ENCODE measurements at regions not wholly inside any gene's neighbourhood (a gene's known extent, or its start where the extent isn't known, plus 50 kb on each side); places are given as distances from the start of the nearest gene placed in this dataset.

GRCh38 chr4:178480105-178480504, 1037.9 kb upstream of the AGA start:
- Mint-ChIP-seq H3K27ac (no peak overlapping the region), H3K4me3 (no peak overlapping the region), H3K9me3 (peaks cover 2% of the 10 kb centered on the region), H3K36me3 (ENCODE audit: low read depth) (no peaks in the 10 kb centered on the region), H3K4me1 (ENCODE audit: low read depth) (no peaks in the 10 kb centered on the region), H3K27me3 (no peaks in the 10 kb centered on the region)
- no peak for DNase-seq

- Mint-ChIP-seq H3K27me3 (no peaks in the 10 kb centered on the region), H3K9me3 (peaks cover 2% of the 10 kb centered on the region), H3K36me3 (ENCODE audit: low read depth) (no peaks in the 10 kb centered on the region), H3K4me3 (no peak overlapping the region), H3K27ac (no peak overlapping the region), H3K4me1 (ENCODE audit: low read depth) (no peaks in the 10 kb centered on the region)
- DNase-seq = no peak
These were observed 1038.6 kb upstream of the AGA start for GRCh38 chr4:178480881-178481280.

DNA sequence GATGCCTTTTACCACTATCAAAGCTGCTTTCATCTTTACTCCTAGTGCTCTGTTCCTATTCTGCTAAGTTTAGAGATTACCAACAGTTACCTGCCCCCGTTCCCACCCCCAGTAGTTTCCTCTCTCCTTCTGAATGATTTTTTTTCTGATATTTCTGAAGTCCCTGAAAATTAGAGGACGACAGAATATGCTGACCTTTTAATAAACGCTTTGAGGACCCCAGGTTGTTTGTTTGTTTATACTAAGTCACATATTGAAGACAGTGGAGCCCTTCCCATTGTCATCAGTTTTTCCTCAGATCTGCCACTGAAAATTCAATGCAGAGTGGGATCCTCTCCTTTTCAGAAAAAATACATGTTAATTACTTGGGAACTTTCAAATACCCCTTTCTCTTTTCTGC, 1039.3 kb upstream of the AGA start:
- Mint-ChIP-seq H3K36me3 (ENCODE audit: low read depth) (no peaks in the 10 kb centered on the region), H3K27ac (no peak overlapping the region), H3K9me3 (peaks cover under 1% of the 10 kb centered on the region), H3K4me1 (ENCODE audit: low read depth) (no peaks in the 10 kb centered on the region), H3K4me3 (no peak overlapping the region), H3K27me3 (no peaks in the 10 kb centered on the region)
- DNase-seq = no peak

- no peaks in the 10 kb centered on the region for H3K4me1 Mint-ChIP-seq (ENCODE audit: low read depth)
- H3K27ac Mint-ChIP-seq = no peak overlapping the region
- no peaks in the 10 kb centered on the region for H3K27me3 Mint-ChIP-seq
- H3K36me3 Mint-ChIP-seq (ENCODE audit: low read depth) = no peaks in the 10 kb centered on the region
- no peak for DNase-seq
- no peak overlapping the region for H3K4me3 Mint-ChIP-seq
- H3K9me3 Mint-ChIP-seq = peaks cover 8% of the 10 kb centered on the region
These were observed 1080.8 kb upstream of the AGA start for GRCh38 chr4:178523038-178523437.

DNA sequence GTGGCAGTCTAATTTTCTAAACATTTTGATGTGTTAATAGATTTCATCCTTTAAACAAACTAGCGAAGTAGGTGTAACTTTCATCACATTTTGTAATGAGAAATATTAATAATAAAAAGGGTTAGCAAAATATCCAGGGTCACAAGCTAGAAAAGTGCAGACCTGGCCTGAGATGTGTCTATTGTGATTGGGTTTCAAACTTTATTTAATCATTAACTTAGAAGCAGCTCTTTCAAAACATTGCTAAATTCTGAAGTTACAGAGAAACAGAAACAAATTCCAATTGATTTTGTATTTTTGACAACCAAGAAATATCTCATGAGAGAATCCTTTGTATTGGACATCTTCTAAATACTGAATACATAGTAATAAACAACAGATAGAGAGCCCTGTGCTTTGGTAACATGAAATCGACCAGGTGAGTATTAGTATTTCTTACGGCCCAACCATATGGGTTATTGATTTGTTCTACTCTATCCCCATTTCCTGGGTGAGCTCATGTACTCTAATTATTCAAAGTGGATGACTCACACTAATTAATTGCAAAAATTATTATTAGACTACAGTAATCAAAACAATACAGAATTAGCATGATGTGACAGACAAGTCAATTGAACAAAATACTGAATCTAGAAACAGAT, 1093.8 kb upstream of the AGA start:
- H3K27me3 Mint-ChIP-seq = no peaks in the 10 kb centered on the region
- H3K36me3 Mint-ChIP-seq (ENCODE audit: low read depth) = no peaks in the 10 kb centered on the region
- no peak overlapping the region for H3K27ac Mint-ChIP-seq
- H3K4me3 Mint-ChIP-seq = no peak overlapping the region
- no peaks in the 10 kb centered on the region for H3K4me1 Mint-ChIP-seq (ENCODE audit: low read depth)
- no peak for DNase-seq
- H3K9me3 Mint-ChIP-seq = peaks cover 6% of the 10 kb centered on the region

- no peak for DNase-seq
- Mint-ChIP-seq H3K36me3 (ENCODE audit: low read depth) (no peaks in the 10 kb centered on the region), H3K27ac (no peak overlapping the region), H3K4me3 (no peak overlapping the region), H3K27me3 (no peaks in the 10 kb centered on the region), H3K9me3 (no peaks in the 10 kb centered on the region), H3K4me1 (ENCODE audit: low read depth) (no peaks in the 10 kb centered on the region)
These were observed 1111.0 kb upstream of the AGA start for GRCh38 chr4:178553201-178553600.

- Mint-ChIP-seq H3K4me3 (no peak overlapping the region), H3K27ac (no peak overlapping the region), H3K36me3 (ENCODE audit: low read depth) (no peaks in the 10 kb centered on the region), H3K4me1 (ENCODE audit: low read depth) (no peaks in the 10 kb centered on the region), H3K27me3 (no peaks in the 10 kb centered on the region), H3K9me3 (no peaks in the 10 kb centered on the region)
- DNase-seq = no peak
These were observed 1112.1 kb upstream of the AGA start for GRCh38 chr4:178554352-178554751.

- no peaks in the 10 kb centered on the region for H3K27me3 Mint-ChIP-seq
- H3K4me1 Mint-ChIP-seq (ENCODE audit: low read depth) = no peaks in the 10 kb centered on the region
- no peak overlapping the region for H3K27ac Mint-ChIP-seq
- DNase-seq = no peak
- no peaks in the 10 kb centered on the region for H3K36me3 Mint-ChIP-seq (ENCODE audit: low read depth)
- H3K4me3 Mint-ChIP-seq = no peak overlapping the region
- no peaks in the 10 kb centered on the region for H3K9me3 Mint-ChIP-seq
These were observed 1114.6 kb upstream of the AGA start for GRCh38 chr4:178556796-178557195.

DNA sequence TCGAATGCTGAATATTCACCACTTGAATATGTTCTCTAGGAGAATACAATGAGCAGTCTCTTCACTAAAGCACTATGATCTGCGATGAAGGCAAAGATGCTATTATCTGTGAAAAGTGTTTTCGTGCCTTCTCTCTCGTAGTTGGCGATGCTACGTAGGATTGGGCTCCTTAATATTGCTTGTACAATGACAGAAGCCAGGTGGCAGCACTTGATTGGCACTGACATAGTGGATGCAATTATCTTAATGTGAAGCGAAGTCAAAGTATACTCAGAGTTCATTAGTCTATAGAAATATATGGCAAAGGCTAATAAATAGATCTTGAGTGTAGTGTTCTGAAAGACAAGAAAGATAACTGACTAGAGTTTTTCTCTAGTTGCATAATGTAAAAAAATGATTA, 1135.7 kb upstream of the AGA start:
- Mint-ChIP-seq H3K4me3 (no peak overlapping the region), H3K27me3 (no peaks in the 10 kb centered on the region), H3K9me3 (peaks cover 6% of the 10 kb centered on the region), H3K27ac (no peak overlapping the region), H3K36me3 (ENCODE audit: low read depth) (no peaks in the 10 kb centered on the region), H3K4me1 (ENCODE audit: low read depth) (no peaks in the 10 kb centered on the region)
- no peak for DNase-seq

- H3K27me3 Mint-ChIP-seq = no peaks in the 10 kb centered on the region
- no peak overlapping the region for H3K27ac Mint-ChIP-seq
- peaks cover 28% of the 10 kb centered on the region for H3K9me3 Mint-ChIP-seq
- no peaks in the 10 kb centered on the region for H3K4me1 Mint-ChIP-seq (ENCODE audit: low read depth)
- H3K36me3 Mint-ChIP-seq (ENCODE audit: low read depth) = no peaks in the 10 kb centered on the region
- H3K4me3 Mint-ChIP-seq = no peak overlapping the region
- DNase-seq = no peak
These were observed 1153.4 kb upstream of the AGA start for GRCh38 chr4:178595500-178596138.

DNA sequence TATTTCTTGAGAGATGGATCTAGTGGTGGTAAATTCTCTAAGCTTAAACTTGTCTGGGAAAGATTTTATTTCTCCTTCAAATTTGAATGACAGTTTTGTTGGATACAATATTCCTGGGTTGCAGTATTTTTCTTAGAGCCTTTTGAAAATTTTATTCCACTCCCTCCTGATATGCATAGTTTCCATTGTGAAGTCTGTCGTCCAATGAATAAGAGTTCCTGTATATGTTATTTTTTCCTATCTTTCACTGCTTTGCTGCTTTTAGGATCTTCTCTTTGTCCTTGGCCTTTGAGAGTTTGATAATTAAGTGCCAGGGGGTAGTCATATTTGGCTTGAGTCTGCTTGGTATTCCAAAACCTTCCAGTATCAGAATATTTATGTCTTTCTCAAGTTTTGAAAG, 1156.4 kb upstream of the AGA start:
- no peak overlapping the region for H3K4me3 Mint-ChIP-seq
- no peaks in the 10 kb centered on the region for H3K36me3 Mint-ChIP-seq (ENCODE audit: low read depth)
- no peak for DNase-seq
- no peaks in the 10 kb centered on the region for H3K27me3 Mint-ChIP-seq
- H3K27ac Mint-ChIP-seq = no peak overlapping the region
- no peaks in the 10 kb centered on the region for H3K4me1 Mint-ChIP-seq (ENCODE audit: low read depth)
- peaks cover 21% of the 10 kb centered on the region for H3K9me3 Mint-ChIP-seq

DNA sequence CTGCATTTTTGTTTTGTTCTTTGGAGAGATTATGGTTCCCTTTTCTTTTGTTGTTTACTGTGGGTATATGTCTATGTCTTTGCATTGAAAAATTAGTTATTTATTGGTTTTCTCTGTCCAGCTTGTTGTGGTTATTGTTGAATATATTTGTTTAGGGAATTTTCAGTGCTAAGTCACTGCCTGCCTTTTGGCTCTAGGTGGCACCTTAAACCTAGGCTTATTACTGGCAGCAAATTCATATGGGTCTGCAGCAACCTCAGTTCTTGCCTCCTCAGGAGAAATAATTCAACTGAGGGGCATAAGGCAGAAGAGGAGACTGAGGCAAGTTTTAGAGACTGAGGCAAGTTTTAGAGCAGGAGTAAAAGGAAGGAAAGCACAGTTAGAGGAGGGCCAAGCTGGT, 1157.3 kb upstream of the AGA start:
- Mint-ChIP-seq H3K27me3 (no peaks in the 10 kb centered on the region), H3K4me1 (ENCODE audit: low read depth) (no peaks in the 10 kb centered on the region), H3K27ac (no peak overlapping the region), H3K36me3 (ENCODE audit: low read depth) (no peaks in the 10 kb centered on the region), H3K4me3 (no peak overlapping the region), H3K9me3 (peaks cover 22% of the 10 kb centered on the region)
- no peak for DNase-seq

DNA sequence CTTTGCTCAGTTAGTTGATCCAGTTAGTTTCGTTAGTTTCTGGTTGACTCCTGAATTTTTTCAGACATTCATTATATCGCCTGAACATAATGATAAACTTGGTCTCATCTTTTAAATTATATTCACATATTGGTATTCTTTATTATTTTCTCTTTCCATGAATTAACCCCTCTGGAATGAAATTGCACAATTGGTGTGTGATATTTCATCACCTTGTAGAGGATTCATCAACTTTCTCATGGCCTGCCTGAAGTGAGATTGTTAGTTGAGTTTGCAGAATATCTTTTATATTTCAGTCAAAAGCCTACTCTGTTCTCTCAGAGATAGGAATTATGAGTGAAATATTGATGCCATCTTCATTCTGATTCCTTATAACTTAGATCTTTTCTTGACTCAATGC, 1160.6 kb upstream of the AGA start:
- Mint-ChIP-seq H3K9me3 (peaks cover 21% of the 10 kb centered on the region), H3K4me1 (ENCODE audit: low read depth) (no peaks in the 10 kb centered on the region), H3K36me3 (ENCODE audit: low read depth) (no peaks in the 10 kb centered on the region), H3K4me3 (no peak overlapping the region), H3K27ac (no peak overlapping the region), H3K27me3 (no peaks in the 10 kb centered on the region)
- no peak for DNase-seq

DNA sequence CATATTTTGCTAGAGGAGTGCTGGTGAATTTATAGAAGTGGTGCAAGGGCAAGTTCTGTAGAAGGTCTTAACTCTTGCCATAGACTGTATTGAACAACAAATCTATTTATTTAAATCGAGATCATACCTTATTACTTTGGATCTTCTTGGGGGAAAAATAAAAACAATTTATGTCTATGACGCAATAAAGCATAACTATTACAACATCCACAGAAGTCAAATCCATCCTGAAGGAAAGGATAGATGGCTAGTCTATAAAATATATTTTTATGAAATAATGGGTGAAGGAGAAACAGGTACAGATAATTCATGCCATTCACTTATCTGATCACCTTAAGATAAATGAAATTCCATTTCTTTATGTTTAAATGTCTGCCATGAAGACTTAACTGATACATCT, 1168.8 kb upstream of the AGA start:
- no peak overlapping the region for H3K4me3 Mint-ChIP-seq
- no peaks in the 10 kb centered on the region for H3K27me3 Mint-ChIP-seq
- DNase-seq = no peak
- no peaks in the 10 kb centered on the region for H3K4me1 Mint-ChIP-seq (ENCODE audit: low read depth)
- H3K27ac Mint-ChIP-seq = no peak overlapping the region
- H3K36me3 Mint-ChIP-seq (ENCODE audit: low read depth) = no peaks in the 10 kb centered on the region
- H3K9me3 Mint-ChIP-seq = peaks cover 11% of the 10 kb centered on the region

DNA sequence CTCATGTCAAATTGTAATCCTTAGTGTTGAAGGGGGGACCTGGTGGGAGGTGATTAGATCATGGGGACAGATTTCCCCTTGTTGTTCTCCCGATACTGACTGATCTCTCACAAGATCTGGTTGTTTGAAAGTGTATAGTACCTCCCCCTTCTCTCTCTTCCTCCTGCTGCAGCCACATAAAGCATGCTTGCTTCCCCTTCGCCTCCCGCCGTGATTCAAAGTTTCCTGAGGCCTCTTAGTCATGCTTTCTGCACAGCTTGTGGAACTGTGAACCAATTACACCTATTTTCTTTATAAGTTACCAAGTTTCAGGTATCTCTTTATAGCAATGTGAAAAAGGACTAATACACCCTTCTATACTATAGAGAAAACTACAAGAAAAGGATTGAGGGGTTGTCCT, 1170.5 kb upstream of the AGA start:
- H3K36me3 Mint-ChIP-seq (ENCODE audit: low read depth) = no peaks in the 10 kb centered on the region
- H3K4me1 Mint-ChIP-seq (ENCODE audit: low read depth) = no peaks in the 10 kb centered on the region
- DNase-seq = no peak
- no peak overlapping the region for H3K27ac Mint-ChIP-seq
- H3K27me3 Mint-ChIP-seq = no peaks in the 10 kb centered on the region
- H3K9me3 Mint-ChIP-seq = peaks cover 11% of the 10 kb centered on the region
- no peak overlapping the region for H3K4me3 Mint-ChIP-seq

DNA sequence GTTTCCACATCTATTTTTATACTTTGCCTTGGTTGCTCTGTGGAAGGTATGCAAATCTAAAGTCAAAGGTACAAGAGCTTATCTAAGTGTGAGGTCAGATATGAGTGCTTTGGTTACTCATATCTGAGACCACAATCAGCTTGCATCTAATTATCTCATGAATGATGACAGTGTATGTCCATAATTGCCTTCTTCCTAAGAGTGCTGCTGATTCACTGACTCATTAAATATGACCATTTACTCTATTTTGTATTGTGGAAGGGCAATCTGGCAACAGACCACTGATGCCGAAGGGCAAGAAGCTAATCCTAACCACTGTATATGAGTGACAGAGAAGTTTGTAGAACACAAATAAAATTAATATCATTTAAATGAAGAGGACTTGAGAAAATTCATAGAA, 1190.2 kb upstream of the AGA start:
- no peak for DNase-seq
- peaks cover 9% of the 10 kb centered on the region for H3K9me3 Mint-ChIP-seq
- no peaks in the 10 kb centered on the region for H3K36me3 Mint-ChIP-seq (ENCODE audit: low read depth)
- H3K27ac Mint-ChIP-seq = no peak overlapping the region
- no peaks in the 10 kb centered on the region for H3K27me3 Mint-ChIP-seq
- no peak overlapping the region for H3K4me3 Mint-ChIP-seq
- H3K4me1 Mint-ChIP-seq (ENCODE audit: low read depth) = no peaks in the 10 kb centered on the region
